AG09309 (cell line): ENCODE measurements at regions not wholly inside any gene's neighbourhood (a gene's known extent, or its start where the extent isn't known, plus 50 kb on each side); places are given as distances from the start of the nearest gene placed in this dataset.
"Not testable (repeated sequence)": the region's sequence is repeated elsewhere in the genome, so short reads cannot be mapped to it uniquely, and the experiment has no call there.

Experiments used
- DNase-seq: peaks from one replicate; pipeline ENCODE4 v3.0.0-alpha.2; 2010; ENCODE audit warnings: low read depth
- H3K4me3 ChIP-seq: 2 replicates; pipeline ENCODE4 v1.5.1; 2011; ENCODE audit warnings: mild to moderate bottlenecking, low read depth, low read length, moderate library complexity; ENCODE audit not compliant: control insufficient read depth
- TF ChIP-seq, protein P1 (sequence below): IDR thresholded peaks from 2 replicates; pipeline ENCODE4 v1.5.1; 2011; ENCODE audit warnings: mild to moderate bottlenecking, low read depth, low read length, inconsistent platforms; ENCODE audit not compliant: insufficient read depth, control insufficient read depth; ENCODE audit errors: missing control alignments

DNA sequence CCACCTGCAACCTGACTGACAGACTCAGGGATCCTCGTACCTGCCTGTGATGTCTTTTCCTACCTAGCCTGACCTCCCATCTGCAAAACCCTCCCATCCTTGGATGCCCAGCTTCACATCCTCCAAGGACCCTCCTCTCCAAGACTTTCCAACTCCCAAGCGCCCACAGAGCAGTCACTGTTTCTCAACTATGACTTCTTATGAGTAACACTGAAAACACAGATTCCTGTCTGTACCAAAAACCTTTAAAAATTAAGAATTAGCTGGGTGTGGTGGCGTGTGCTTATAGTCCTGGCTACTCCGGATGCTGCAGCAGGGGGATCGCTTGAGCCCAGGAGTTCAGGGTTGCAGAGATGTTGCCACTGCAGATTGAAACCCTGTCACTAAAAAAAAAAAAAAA lies 181.9 kb downstream of the PSMG1 start:
- no peak overlapping the region for H3K4me3 ChIP-seq
- DNase-seq, result no peak
- TF ChIP-seq, protein P1, sequence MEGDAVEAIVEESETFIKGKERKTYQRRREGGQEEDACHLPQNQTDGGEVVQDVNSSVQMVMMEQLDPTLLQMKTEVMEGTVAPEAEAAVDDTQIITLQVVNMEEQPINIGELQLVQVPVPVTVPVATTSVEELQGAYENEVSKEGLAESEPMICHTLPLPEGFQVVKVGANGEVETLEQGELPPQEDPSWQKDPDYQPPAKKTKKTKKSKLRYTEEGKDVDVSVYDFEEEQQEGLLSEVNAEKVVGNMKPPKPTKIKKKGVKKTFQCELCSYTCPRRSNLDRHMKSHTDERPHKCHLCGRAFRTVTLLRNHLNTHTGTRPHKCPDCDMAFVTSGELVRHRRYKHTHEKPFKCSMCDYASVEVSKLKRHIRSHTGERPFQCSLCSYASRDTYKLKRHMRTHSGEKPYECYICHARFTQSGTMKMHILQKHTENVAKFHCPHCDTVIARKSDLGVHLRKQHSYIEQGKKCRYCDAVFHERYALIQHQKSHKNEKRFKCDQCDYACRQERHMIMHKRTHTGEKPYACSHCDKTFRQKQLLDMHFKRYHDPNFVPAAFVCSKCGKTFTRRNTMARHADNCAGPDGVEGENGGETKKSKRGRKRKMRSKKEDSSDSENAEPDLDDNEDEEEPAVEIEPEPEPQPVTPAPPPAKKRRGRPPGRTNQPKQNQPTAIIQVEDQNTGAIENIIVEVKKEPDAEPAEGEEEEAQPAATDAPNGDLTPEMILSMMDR, result no peak

DNA sequence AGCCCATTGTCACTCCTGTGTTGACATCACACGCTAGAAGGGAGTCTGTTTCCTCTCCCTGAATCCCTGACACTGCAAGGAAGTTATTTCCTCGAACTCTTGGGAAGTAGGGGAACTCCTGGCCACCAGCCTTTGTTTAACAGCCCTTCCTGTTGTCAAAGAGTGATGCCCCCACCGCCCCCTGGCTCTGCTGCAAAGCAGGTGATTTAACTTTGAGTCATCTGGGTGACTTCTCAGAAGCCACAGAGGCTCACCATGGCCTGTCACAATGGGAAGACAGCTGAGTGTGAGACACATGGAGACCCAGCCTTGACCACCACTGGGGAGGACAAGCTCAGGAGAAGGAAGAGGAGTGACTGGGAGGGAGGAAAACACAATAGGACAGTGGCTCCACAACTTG lies 182.8 kb downstream of the PSMG1 start:
- no peak for DNase-seq
- H3K4me3 ChIP-seq, result no peak overlapping the region
- TF ChIP-seq, protein P1, result no peak

DNA sequence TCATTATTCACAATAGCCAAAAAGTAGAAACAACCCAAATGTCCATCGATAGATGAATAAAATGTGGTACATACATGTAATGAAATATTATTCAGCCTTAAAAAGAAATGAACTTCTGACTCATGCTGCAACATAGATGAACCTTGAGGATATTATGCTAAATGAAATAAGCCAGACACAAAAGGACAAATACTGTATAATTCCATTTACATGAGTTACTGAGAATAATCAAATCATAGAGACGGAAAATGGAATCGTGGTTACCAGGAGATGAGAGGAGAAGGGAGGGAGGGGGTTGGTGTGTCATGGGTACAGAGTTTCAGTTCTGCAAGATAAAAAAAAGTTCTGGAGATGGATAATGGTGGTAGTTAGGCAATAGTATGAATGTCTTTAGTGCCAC lies 184.1 kb downstream of the PSMG1 start:
- DNase-seq, result no peak
- TF ChIP-seq, protein P1, result no peak
- H3K4me3 ChIP-seq, result no peak overlapping the region

DNA sequence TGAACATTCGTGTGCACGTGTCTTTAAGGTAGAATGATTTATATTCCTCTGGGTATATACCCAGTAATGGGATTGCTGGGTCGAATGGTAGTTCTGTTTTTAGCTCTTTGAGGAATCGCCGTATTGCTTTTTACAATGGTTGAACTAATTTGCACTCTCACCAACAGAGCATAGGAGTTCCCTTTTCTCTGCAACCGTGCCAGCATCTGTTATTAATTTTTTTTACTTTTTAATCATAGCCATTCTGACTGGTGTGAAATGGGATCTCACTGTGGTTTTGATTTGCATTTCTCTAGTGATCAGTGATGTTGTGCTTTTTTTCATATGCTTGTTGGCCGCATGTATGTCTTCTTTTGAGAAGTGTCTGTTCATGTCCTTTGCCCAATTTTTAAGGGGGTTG lies 185.0 kb downstream of the PSMG1 start:
- DNase-seq, result not testable (repeated sequence)

DNA sequence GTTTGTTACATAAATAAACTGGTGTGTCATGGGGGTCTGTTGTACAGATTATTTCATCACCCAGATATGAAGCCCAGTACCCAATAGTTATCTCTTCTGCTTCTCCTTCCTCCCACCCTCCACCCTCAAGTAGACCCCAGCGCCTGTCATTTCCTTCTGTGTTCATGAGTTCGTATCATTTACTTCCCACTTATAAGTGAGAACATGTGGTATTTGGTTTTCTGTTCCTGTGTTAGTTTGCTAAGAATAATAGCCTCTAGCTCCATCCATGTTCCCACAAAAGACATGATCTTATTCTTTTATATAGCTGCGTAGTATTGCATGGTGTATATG lies 185.4 kb downstream of the PSMG1 start:
- DNase-seq, H3K4me3 ChIP-seq: not testable (repeated sequence)

More for the DNA sequence above, 185.0 kb downstream of the PSMG1 start:
- H3K4me3 ChIP-seq, result not testable (repeated sequence)

DNA sequence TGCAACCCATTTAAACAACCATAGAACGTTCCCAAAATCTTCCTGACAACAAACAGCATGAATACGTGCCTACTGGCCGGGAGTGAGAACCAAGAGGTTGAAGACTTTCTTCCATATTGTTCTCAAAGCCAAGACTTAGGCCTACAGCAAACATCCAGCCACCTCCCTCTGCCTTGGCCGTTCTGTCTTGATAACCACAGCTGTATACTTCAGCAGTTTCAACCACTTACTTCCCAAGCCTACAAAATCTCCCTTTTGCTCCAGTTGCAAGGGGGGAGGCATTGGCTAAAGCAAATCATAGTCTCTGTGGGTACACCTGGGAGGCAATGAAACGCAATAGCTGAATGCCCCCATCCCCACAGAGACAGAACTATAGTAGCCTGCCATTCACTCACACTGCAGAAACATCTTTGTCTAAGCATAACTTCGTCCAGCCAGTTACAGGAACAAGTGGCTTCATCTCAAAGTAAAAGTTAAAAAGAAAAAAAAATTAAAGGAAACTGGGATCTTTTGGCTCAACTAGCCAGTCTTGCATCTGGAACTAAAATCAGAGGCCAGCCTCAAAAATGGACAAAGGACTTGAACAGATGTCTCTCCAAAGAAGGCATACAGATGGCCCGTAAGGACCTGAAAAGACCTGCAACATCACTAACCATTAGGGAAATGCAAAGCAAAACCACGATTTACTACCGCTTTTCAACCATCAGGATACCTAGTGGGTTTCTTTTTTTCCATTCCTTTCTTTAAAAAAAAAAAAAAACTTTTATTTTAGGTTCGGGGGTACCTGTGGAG lies 186.0 kb downstream of the PSMG1 start:
- TF ChIP-seq, protein P1, result no peak
- no peak overlapping the region for H3K4me3 ChIP-seq
- DNase-seq, result no peak

DNA sequence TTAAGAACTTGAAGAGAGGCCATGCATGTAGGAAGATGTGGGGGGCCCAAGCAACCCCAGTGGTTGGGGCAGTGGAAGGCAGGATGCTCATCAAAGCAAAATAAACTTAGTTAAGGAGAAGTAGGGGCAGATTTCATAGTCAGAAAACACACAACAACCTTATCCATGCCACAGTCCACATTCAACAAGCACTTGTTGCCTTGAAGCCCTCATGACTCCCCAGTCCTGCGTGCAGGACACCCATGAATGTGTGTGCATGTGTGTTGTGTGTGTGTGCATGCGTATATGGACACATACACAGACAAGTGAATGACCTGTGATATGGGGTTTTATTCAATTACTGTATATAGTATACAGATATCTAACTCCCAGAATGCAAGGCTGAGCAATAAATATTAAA lies 186.9 kb downstream of the PSMG1 start:
- H3K4me3 ChIP-seq, result no peak overlapping the region
- TF ChIP-seq, protein P1, result no peak
- no peak for DNase-seq

DNA sequence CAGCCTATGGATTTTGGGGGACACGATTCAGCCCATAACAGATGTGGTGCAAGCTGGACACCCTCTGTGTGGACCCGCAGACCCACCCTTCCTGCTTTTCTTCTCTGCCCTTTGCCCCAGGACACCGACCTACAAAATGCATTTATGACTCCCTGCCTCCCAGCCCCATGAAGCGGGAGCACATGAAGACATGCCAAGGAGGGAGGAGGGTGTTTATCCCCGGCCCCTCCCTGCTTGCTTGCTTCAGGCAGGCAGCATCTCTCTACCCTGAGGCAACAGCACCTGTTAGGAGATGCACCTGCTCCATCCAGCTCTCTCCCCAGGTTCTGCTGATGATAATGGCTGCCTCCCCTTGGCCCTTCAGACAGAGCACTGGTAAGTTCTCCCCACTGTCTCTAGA lies 187.5 kb downstream of the PSMG1 start:
- TF ChIP-seq, protein P1, result no peak
- no peak overlapping the region for H3K4me3 ChIP-seq
- no peak for DNase-seq
